Dermis blood vessel endothelial cell (primary cell): ENCODE measurements at regions not wholly inside any gene's neighbourhood (a gene's known extent, or its start where the extent isn't known, plus 50 kb on each side); places are given as distances from the start of the nearest gene placed in this dataset.
"Not testable (repeated sequence)": the region's sequence is repeated elsewhere in the genome, so short reads cannot be mapped to it uniquely, and the experiment has no call there.

ENCODE experiments used
- DNase-seq: peaks from one replicate; pipeline ENCODE4 v3.0.0; 2010

- DNase-seq: no peak
Observed at GRCh38 chrX:16067886-16068515, 55.4 kb upstream of the GRPR start.

GRCh38 chrX:16063921-16064320 lies 59.4 kb upstream of the GRPR start:
- DNase-seq: no peak

GRCh38 chrX:16063141-16063540 lies 60.2 kb upstream of the GRPR start:
- DNase-seq: no peak

- no peak for DNase-seq
Observed at GRCh38 chrX:16061296-16061695, 62.1 kb upstream of the GRPR start.

- no peak for DNase-seq
Observed at GRCh38 chrX:16060252-16060651, 63.1 kb upstream of the GRPR start.

- not testable (repeated sequence) for DNase-seq
Observed at GRCh38 chrX:16049126-16049525, 74.2 kb upstream of the GRPR start.

GRCh38 chrX:16042980-16043379 lies 80.4 kb upstream of the GRPR start:
- DNase-seq: no peak

- DNase-seq: no peak
Observed at GRCh38 chrX:16039834-16040233, 83.5 kb upstream of the GRPR start.

- DNase-seq: no peak
Observed at GRCh38 chrX:16039363-16039762, 84.0 kb upstream of the GRPR start.

- no peak for DNase-seq
Observed at GRCh38 chrX:16033331-16033730, 90.0 kb upstream of the GRPR start.

- DNase-seq: no peak
Observed at GRCh38 chrX:16028576-16028975, 94.8 kb upstream of the GRPR start.

GRCh38 chrX:16023790-16024734 lies 99.3 kb upstream of the GRPR start:
- DNase-seq: no peak

- DNase-seq: peak; percentile 45
Observed at GRCh38 chrX:16022580-16023200, 100.7 kb upstream of the GRPR start.

- no peak for DNase-seq
Observed at GRCh38 chrX:16018291-16018690, 105.1 kb upstream of the GRPR start.

GRCh38 chrX:16014171-16014570 lies 109.2 kb upstream of the GRPR start:
- no peak for DNase-seq

- DNase-seq: no peak
Observed at GRCh38 chrX:16012250-16012649, 111.1 kb upstream of the GRPR start.

GRCh38 chrX:16005917-16006316 lies 117.4 kb upstream of the GRPR start:
- no peak for DNase-seq

GRCh38 chrX:16002185-16002584 lies 121.2 kb upstream of the GRPR start:
- DNase-seq: peak; percentile 45

GRCh38 chrX:15998350-15998749 lies 125.0 kb upstream of the GRPR start:
- DNase-seq: no peak

- peak; percentile 22 for DNase-seq
Observed at GRCh38 chrX:15989716-15990115, 133.6 kb upstream of the GRPR start.

- DNase-seq: peak; percentile 80
Observed at GRCh38 chrX:15988661-15989603, 134.3 kb upstream of the AP1S2 start.

GRCh38 chrX:15985937-15986336 lies 131.3 kb upstream of the AP1S2 start:
- no peak for DNase-seq
